Central memory CD4-positive, alpha-beta T cell (primary cell): ENCODE measurements at regions not wholly inside any gene's neighbourhood (a gene's known extent, or its start where the extent isn't known, plus 50 kb on each side); places are given as distances from the start of the nearest gene placed in this dataset.

ENCODE experiments used
- DNase-seq: peaks from one replicate; pipeline ENCODE4 v3.0.0; 2022

- DNase-seq, result no peak
Measured at GRCh38 chr18:72470391-72470790, 73.8 kb downstream of the CBLN2 start.

GRCh38 chr18:72468021-72468710, 76.0 kb downstream of the CBLN2 start:
- no peak for DNase-seq

- no peak for DNase-seq
Measured at GRCh38 chr18:72460210-72460680, 83.9 kb downstream of the CBLN2 start.

- no peak for DNase-seq
Measured at GRCh38 chr18:72458271-72458670, 85.9 kb downstream of the CBLN2 start.

GRCh38 chr18:72456802-72457201, 87.3 kb downstream of the CBLN2 start:
- no peak for DNase-seq

GRCh38 chr18:72452328-72452727, 91.8 kb downstream of the CBLN2 start:
- DNase-seq, result no peak

- DNase-seq, result no peak
Measured at GRCh38 chr18:72444798-72445155, 99.4 kb downstream of the CBLN2 start.

- DNase-seq, result no peak
Measured at GRCh38 chr18:72444111-72444797, 99.9 kb downstream of the CBLN2 start.

- DNase-seq, result no peak
Measured at GRCh38 chr18:72436401-72436800, 107.7 kb downstream of the CBLN2 start.

GRCh38 chr18:72433756-72434155, 110.4 kb downstream of the CBLN2 start:
- no peak for DNase-seq

GRCh38 chr18:72427721-72428120, 116.4 kb downstream of the CBLN2 start:
- DNase-seq, result no peak

GRCh38 chr18:72419914-72420313, 124.2 kb downstream of the CBLN2 start:
- no peak for DNase-seq

- DNase-seq, result no peak
Measured at GRCh38 chr18:72412927-72413326, 131.2 kb downstream of the CBLN2 start.

- DNase-seq, result no peak
Measured at GRCh38 chr18:72411261-72411660, 132.9 kb downstream of the CBLN2 start.

- no peak for DNase-seq
Measured at GRCh38 chr18:72410399-72410798, 133.7 kb downstream of the CBLN2 start.

- DNase-seq, result no peak
Measured at GRCh38 chr18:72409903-72410302, 134.2 kb downstream of the CBLN2 start.

- no peak for DNase-seq
Measured at GRCh38 chr18:72407048-72407447, 137.1 kb downstream of the CBLN2 start.

GRCh38 chr18:72391951-72392350, 152.2 kb downstream of the CBLN2 start:
- DNase-seq, result no peak

- no peak for DNase-seq
Measured at GRCh38 chr18:72391427-72391826, 152.7 kb downstream of the CBLN2 start.

- no peak for DNase-seq
Measured at GRCh38 chr18:72378016-72378415, 166.1 kb downstream of the CBLN2 start.

GRCh38 chr18:72376256-72376655, 167.9 kb downstream of the CBLN2 start:
- no peak for DNase-seq

GRCh38 chr18:72375618-72376017, 168.5 kb downstream of the CBLN2 start:
- no peak for DNase-seq

GRCh38 chr18:72372076-72372475, 172.1 kb downstream of the CBLN2 start:
- no peak for DNase-seq

GRCh38 chr18:72368308-72368707, 175.8 kb downstream of the CBLN2 start:
- DNase-seq, result no peak

GRCh38 chr18:72360634-72361033, 183.5 kb downstream of the CBLN2 start:
- DNase-seq, result no peak
